ENCODE measurements at regions not wholly inside any gene's neighbourhood (a gene's known extent, or its start where the extent isn't known, plus 50 kb on each side); places are given as distances from the start of the nearest gene placed in this dataset.

DNA sequence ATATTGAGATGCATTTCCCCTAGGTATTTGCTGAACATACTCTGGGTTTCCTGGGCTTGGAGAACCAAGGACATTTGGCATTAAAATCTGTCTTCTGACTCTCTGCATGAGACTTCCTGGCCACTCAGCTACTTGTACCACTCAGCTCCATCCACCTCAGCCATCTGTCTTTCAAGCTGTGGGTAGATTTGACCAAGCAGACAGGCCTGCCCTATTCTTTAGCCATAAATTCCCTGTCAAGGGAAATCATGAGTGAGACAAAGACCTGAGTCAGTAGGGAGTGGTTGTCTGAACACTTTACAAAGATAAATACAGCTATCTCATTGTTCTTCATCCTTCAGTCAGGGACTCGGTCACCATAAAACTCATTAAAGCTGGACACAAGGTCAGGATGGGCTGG lies 399.1 kb downstream of the GPAM start:
- no peaks in the 10 kb centered on the region for H3K4me1 ChIP-seq
- intact Hi-C loops (cut with micrococcal nuclease), result no loop called here
- TF ChIP-seq, protein P1, sequence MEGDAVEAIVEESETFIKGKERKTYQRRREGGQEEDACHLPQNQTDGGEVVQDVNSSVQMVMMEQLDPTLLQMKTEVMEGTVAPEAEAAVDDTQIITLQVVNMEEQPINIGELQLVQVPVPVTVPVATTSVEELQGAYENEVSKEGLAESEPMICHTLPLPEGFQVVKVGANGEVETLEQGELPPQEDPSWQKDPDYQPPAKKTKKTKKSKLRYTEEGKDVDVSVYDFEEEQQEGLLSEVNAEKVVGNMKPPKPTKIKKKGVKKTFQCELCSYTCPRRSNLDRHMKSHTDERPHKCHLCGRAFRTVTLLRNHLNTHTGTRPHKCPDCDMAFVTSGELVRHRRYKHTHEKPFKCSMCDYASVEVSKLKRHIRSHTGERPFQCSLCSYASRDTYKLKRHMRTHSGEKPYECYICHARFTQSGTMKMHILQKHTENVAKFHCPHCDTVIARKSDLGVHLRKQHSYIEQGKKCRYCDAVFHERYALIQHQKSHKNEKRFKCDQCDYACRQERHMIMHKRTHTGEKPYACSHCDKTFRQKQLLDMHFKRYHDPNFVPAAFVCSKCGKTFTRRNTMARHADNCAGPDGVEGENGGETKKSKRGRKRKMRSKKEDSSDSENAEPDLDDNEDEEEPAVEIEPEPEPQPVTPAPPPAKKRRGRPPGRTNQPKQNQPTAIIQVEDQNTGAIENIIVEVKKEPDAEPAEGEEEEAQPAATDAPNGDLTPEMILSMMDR (IDR thresholded peaks at IDR 0.05; ENCODE audit: borderline replicate concordance), result no peak
- no peak overlapping the region for H3K27ac ChIP-seq (replicated peaks)
- H3K27me3 ChIP-seq (ENCODE audit: low read depth), result peaks cover 12% of the 10 kb centered on the region
- H3K4me3 ChIP-seq, result no peak overlapping the region
- no peaks in the 10 kb centered on the region for H3K9me3 ChIP-seq (replicated peaks)
- no peaks in the 10 kb centered on the region for H3K36me3 ChIP-seq
- DNase-seq, result no peak

DNA sequence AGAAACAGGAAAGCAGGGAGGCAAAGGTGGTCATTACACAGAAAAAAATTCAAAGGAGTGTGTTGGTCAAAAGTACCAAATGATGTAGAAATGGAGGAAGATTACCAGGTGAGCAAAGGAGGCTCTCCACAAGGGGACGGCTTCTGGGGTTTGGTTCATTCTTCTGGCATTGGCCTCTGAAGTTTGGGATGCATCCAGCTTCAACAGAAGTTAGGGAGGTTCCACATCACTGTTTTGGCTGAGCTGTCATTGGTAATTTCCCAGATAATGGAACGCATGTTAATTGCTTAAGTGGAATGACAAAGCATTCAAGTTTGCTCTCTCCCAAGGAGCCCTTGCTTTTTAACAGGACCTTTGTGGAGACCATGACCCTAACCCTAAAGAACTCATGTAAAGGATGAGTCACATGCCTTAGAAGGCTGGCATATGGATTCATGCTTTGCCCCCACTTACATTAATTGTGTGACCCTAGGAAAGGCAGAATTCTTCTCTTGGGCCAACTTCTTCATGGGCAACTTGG lies 398.6 kb downstream of the GPAM start:
- Histone ChIP-seq H3K4me1 (no peaks in the 10 kb centered on the region), H3K27me3 (ENCODE audit: low read depth) (peaks cover 12% of the 10 kb centered on the region), H3K36me3 (no peaks in the 10 kb centered on the region), H3K4me3 (no peak overlapping the region), H3K9me3 (replicated peaks) (no peaks in the 10 kb centered on the region), H3K27ac (replicated peaks) (no peak overlapping the region)
- intact Hi-C loops (cut with micrococcal nuclease), result no loop called here
- no peak for DNase-seq
- TF ChIP-seq, protein P1 (IDR thresholded peaks at IDR 0.05; ENCODE audit: borderline replicate concordance), result no peak

DNA sequence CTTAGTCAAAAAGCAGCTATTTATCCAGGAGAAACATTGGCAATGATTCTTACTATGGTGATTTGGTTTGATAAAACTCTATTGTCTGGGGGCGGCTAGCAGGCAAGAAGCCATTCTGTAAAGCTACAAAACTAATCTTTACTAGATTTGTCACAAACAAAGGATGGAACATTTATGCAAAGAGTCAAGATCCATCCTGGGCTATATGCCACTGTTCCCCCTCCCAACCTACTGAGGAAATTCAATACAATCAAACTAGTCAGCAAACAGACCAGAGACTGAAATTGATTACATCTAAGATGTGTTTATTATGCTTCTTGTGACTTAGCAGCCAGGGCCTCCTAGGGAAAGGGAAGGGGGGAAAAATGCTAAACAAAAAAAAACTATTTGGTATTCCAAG lies 397.6 kb downstream of the GPAM start:
- intact Hi-C loops (cut with micrococcal nuclease), result no loop called here
- H3K36me3 ChIP-seq, result no peaks in the 10 kb centered on the region
- DNase-seq, result no peak
- H3K27ac ChIP-seq (replicated peaks), result no peak overlapping the region
- H3K4me1 ChIP-seq, result no peaks in the 10 kb centered on the region
- peaks cover 12% of the 10 kb centered on the region for H3K27me3 ChIP-seq (ENCODE audit: low read depth)
- no peaks in the 10 kb centered on the region for H3K9me3 ChIP-seq (replicated peaks)
- no peak overlapping the region for H3K4me3 ChIP-seq
- TF ChIP-seq, protein P1 (IDR thresholded peaks at IDR 0.05; ENCODE audit: borderline replicate concordance), result no peak

DNA sequence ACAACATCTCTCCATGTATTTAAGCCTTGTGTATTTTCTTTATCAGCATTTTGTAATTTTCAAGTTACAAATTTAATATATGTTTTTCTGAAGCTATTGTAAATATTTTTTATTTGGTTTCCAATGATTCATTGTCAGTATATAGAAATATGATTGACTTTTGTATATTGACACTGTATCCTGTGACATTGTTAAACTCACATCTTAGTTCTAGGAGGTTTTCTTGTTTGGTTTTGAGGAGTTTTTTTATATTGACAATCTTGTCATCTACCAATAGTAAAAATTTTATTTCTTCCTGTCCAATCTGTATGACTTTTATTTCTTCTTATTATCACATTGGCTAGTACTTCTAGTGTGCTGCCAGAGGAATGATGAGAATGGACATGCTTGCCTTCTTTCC lies 393.7 kb downstream of the GPAM start:
- H3K9me3 ChIP-seq (replicated peaks), result peaks cover 5% of the 10 kb centered on the region
- intact Hi-C loops (cut with micrococcal nuclease), result no loop called here
- TF ChIP-seq, protein P1 (IDR thresholded peaks at IDR 0.05; ENCODE audit: borderline replicate concordance), result no peak
- H3K27me3 ChIP-seq (ENCODE audit: low read depth), result no peaks in the 10 kb centered on the region
- no peak for DNase-seq
- H3K36me3 ChIP-seq, result no peaks in the 10 kb centered on the region
- H3K4me3 ChIP-seq, result no peak overlapping the region
- H3K27ac ChIP-seq (replicated peaks), result no peak overlapping the region
- H3K4me1 ChIP-seq, result no peaks in the 10 kb centered on the region

DNA sequence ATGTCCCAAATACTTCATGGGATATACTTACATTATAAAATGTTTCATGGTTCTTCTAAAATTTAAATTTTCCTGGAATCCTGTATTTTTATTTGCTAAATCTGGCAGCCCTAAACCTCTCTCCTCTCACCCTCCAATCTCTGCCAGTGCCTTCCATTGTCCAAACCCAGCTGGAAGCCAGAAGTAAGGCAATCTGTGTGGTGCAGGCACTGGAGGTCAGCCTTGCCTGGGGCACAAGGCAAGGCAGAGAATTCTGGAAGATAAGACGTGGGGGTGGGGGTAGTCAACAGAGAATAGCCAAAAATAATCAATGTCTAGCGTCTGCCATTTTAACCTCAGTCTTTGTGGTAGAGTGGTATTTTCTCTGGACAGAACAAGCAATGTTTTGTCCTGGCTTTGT lies 381.7 kb downstream of the GPAM start:
- Histone ChIP-seq H3K27me3 (ENCODE audit: low read depth) (no peaks in the 10 kb centered on the region), H3K27ac (replicated peaks) (no peak overlapping the region), H3K36me3 (no peaks in the 10 kb centered on the region), H3K4me3 (no peak overlapping the region), H3K4me1 (no peaks in the 10 kb centered on the region), H3K9me3 (replicated peaks) (peaks cover 4% of the 10 kb centered on the region)
- TF ChIP-seq, protein P1 (IDR thresholded peaks at IDR 0.05; ENCODE audit: borderline replicate concordance), result no peak
- no peak for DNase-seq
- intact Hi-C loops (cut with micrococcal nuclease), result no loop called here

DNA sequence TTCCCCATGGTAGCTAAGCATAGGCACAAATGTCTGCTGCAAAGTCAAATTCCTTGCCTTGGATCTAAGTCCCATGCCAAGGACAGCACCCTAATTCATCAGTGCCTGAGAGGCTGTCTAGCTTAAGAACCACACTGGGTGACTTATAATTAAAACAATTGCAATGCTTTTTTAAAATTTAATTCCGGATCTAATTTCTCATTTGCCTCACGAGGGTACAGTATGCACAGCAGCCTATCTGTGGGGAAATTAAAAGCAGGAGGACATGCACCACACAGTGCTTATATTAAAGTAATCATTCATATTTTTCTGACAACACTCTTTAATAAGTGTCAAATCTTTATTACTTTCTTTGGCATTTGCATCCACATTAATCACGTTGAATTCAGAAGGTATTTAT lies 378.8 kb downstream of the GPAM start:
- H3K27me3 ChIP-seq (ENCODE audit: low read depth), result peaks cover 5% of the 10 kb centered on the region
- H3K4me3 ChIP-seq, result no peak overlapping the region
- H3K27ac ChIP-seq (replicated peaks), result no peak overlapping the region
- H3K9me3 ChIP-seq (replicated peaks), result no peaks in the 10 kb centered on the region
- H3K36me3 ChIP-seq, result no peaks in the 10 kb centered on the region
- intact Hi-C loops (cut with micrococcal nuclease), result no loop called here
- no peak for DNase-seq
- TF ChIP-seq, protein P1 (IDR thresholded peaks at IDR 0.05; ENCODE audit: borderline replicate concordance), result no peak
- H3K4me1 ChIP-seq, result no peaks in the 10 kb centered on the region
